ENCODE measurements at regions not wholly inside any gene's neighbourhood (a gene's known extent, or its start where the extent isn't known, plus 50 kb on each side); places are given as distances from the start of the nearest gene placed in this dataset.

- Histone ChIP-seq H3K9me3 (no peaks in the 10 kb centered on the region), H3K4me1 (no peaks in the 10 kb centered on the region), H3K36me3 (no peaks in the 10 kb centered on the region), H3K27me3 (no peaks in the 10 kb centered on the region), H3K27ac (no peak overlapping the region), H3K4me3 (replicated peaks in 1 of 3) (no peak overlapping the region)
- no peak for TF ChIP-seq POLR2A (IDR thresholded peaks at IDR 0.05)
- TF ChIP-seq CTCF (IDR thresholded peaks at IDR 0.05), result no peak
- intact Hi-C loops (cut with DNase I), result no loop called here
- 94 to 100% methylated on average over 1 of the region's 1 CpG for WGBS, 2 donors
- DNase-seq, result no peak
Measured at GRCh38 chr6:105641504-105641903, 238.6 kb upstream of the PREP start.

GRCh38 chr6:105639124-105639523, 236.2 kb upstream of the PREP start:
- Histone ChIP-seq H3K27ac (no peak overlapping the region), H3K4me3 (replicated peaks in 1 of 3) (no peak overlapping the region), H3K36me3 (no peaks in the 10 kb centered on the region), H3K27me3 (no peaks in the 10 kb centered on the region), H3K9me3 (no peaks in the 10 kb centered on the region), H3K4me1 (no peaks in the 10 kb centered on the region)
- WGBS, 2 donors, result 90 to 95% methylated on average over 2 of the region's 2 CpGs
- intact Hi-C loops (cut with DNase I), result no loop called here
- no peak for DNase-seq
- no peak for TF ChIP-seq CTCF (IDR thresholded peaks at IDR 0.05)
- TF ChIP-seq POLR2A (IDR thresholded peaks at IDR 0.05), result no peak

GRCh38 chr6:105633814-105634213, 230.9 kb upstream of the PREP start:
- Histone ChIP-seq H3K9me3 (no peaks in the 10 kb centered on the region), H3K27me3 (no peaks in the 10 kb centered on the region), H3K36me3 (no peaks in the 10 kb centered on the region), H3K27ac (no peak overlapping the region), H3K4me1 (no peaks in the 10 kb centered on the region), H3K4me3 (replicated peaks in 1 of 3) (no peak overlapping the region)
- TF ChIP-seq CTCF (IDR thresholded peaks at IDR 0.05) (no peak), POLR2A (IDR thresholded peaks at IDR 0.05) (no peak)
- DNase-seq, result no peak
- intact Hi-C loops (cut with DNase I), result no loop called here

GRCh38 chr6:105628156-105628860, 225.4 kb upstream of the PREP start:
- no peak overlapping the region for H3K4me3 ChIP-seq (replicated peaks in 1 of 3)
- H3K27me3 ChIP-seq, result no peaks in the 10 kb centered on the region
- WGBS, 2 donors, result 90 to 92% methylated on average over 7 of the region's 7 CpGs
- intact Hi-C loops (cut with DNase I), result no loop called here
- no peaks in the 10 kb centered on the region for H3K4me1 ChIP-seq
- H3K27ac ChIP-seq, result no peak overlapping the region
- H3K36me3 ChIP-seq, result no peaks in the 10 kb centered on the region
- no peak for DNase-seq
- H3K9me3 ChIP-seq, result no peaks in the 10 kb centered on the region
- no peak for TF ChIP-seq CTCF (IDR thresholded peaks at IDR 0.05)
- TF ChIP-seq POLR2A (IDR thresholded peaks at IDR 0.05), result no peak

- Histone ChIP-seq H3K4me3 (replicated peaks in 1 of 3) (no peak overlapping the region), H3K27me3 (no peaks in the 10 kb centered on the region), H3K4me1 (no peaks in the 10 kb centered on the region), H3K27ac (no peak overlapping the region), H3K36me3 (no peaks in the 10 kb centered on the region), H3K9me3 (no peaks in the 10 kb centered on the region)
- intact Hi-C loops (cut with DNase I), result no loop called here
- WGBS, 2 donors, result 95 to 97% methylated on average over 2 of the region's 2 CpGs
- no peak for TF ChIP-seq POLR2A (IDR thresholded peaks at IDR 0.05)
- TF ChIP-seq CTCF (IDR thresholded peaks at IDR 0.05), result no peak
- no peak for DNase-seq
Measured at GRCh38 chr6:105626295-105627158, 223.6 kb upstream of the PREP start.

Data from thyroid gland (tissue), 4 donors.